ENCODE measurements at regions not wholly inside any gene's neighbourhood (a gene's known extent, or its start where the extent isn't known, plus 50 kb on each side); places are given as distances from the start of the nearest gene placed in this dataset.

GRCh38 chr18:10231220-10231619 lies 223.2 kb upstream of the APCDD1 start (continued):
- TF ChIP-seq ATF3 (IDR thresholded peaks at IDR 0.05), result no peak
- TF ChIP-seq CEBPB (IDR thresholded peaks at IDR 0.05; ENCODE audit: low read depth), result no peak

GRCh38 chr18:10232062-10232461 lies 222.4 kb upstream of the APCDD1 start:
- Histone ChIP-seq H3K79me2 (ENCODE audit: insufficient read depth, low read length) (no peaks in the 10 kb centered on the region), H3K4me2 (ENCODE audit: low read length) (no peak overlapping the region), H2AFZ (ENCODE audit: low read depth, low read length, poor library complexity, severe bottlenecking) (no peak overlapping the region), H3K36me3 (ENCODE audit: control insufficient read depth in 1 of 2, insufficient read depth in 2 of 2, low read length in 2 of 2) (no peaks in the 10 kb centered on the region), H3K9me2 (ENCODE audit: insufficient read depth) (no peaks in the 10 kb centered on the region), H3K4me3 (replicated peaks in 1 of 2; ENCODE audit: low read depth in 1 of 2, low read length in 2 of 2) (no peak overlapping the region), H3K27me3 (ENCODE audit: insufficient read depth, low read length) (no peaks in the 10 kb centered on the region), H3K9ac (ENCODE audit: low read length) (no peak overlapping the region), H3K9me3 (ENCODE audit: control insufficient read depth in 1 of 2, insufficient read depth in 1 of 2, low read depth in 1 of 2, low read length in 2 of 2) (peaks cover 0 to 4% of the 10 kb centered on the region in 2 experiments; a peak in 1 of 4 replicates), H3K4me1 (ENCODE audit: control insufficient read depth in 1 of 2, insufficient read depth in 2 of 2, low read length in 2 of 2) (peaks cover 0 to 6% of the 10 kb centered on the region in 2 experiments; a peak in 2 of 4 replicates), H4K20me1 (ENCODE audit: insufficient read depth) (no peaks in the 10 kb centered on the region), H3K27ac (ENCODE audit: low read depth, low read length) (no peak overlapping the region)
- BruUV-seq (replicated peaks), result no TSS peak
- CTCF ChIA-PET, result no interaction called here
- POLR2A ChIA-PET, result no interaction called here
- ATAC-seq (no peak), DNase-seq (ENCODE audit: low read depth, low spot score) (no peak)
- intact Hi-C loops (cut with micrococcal nuclease), result no loop called here
- RAD21 ChIA-PET (ENCODE audit: low non-redundant PET in 1 of 2, low total read pairs in 2 of 2, uncharacterized antibody in 2 of 2, unreplicated experiment in 2 of 2), result no interaction called here
- TF ChIP-seq YY1 (IDR thresholded peaks at IDR 0.05; ENCODE audit: extremely low read depth, insufficient replicate concordance, low read depth, low read length), result no peak
- no peak for TF ChIP-seq MAX (IDR thresholded peaks at IDR 0.05)
- no peak for TF ChIP-seq ELF1 (IDR thresholded peaks at IDR 0.05; ENCODE audit: borderline replicate concordance, low read depth)

- BruUV-seq (replicated peaks), result no TSS peak
- H3K27me3 ChIP-seq (ENCODE audit: insufficient read depth, low read length), result no peaks in the 10 kb centered on the region
- no peak overlapping the region for H3K4me3 ChIP-seq (replicated peaks in 1 of 2; ENCODE audit: low read depth in 1 of 2, low read length in 2 of 2)
- H3K79me2 ChIP-seq (ENCODE audit: insufficient read depth, low read length), result no peaks in the 10 kb centered on the region
- no peaks in the 10 kb centered on the region for H4K20me1 ChIP-seq (ENCODE audit: insufficient read depth)
- ATAC-seq (no peak), DNase-seq (ENCODE audit: low read depth, low spot score) (no peak)
- ChIA-PET CTCF (no interaction called here), POLR2A (no interaction called here), RAD21 (ENCODE audit: low non-redundant PET in 1 of 2, low total read pairs in 2 of 2, uncharacterized antibody in 2 of 2, unreplicated experiment in 2 of 2) (no interaction called here)
- H3K9me3 ChIP-seq (ENCODE audit: control insufficient read depth in 1 of 2, insufficient read depth in 1 of 2, low read depth in 1 of 2, low read length in 2 of 2), result peaks cover 0 to 4% of the 10 kb centered on the region in 2 experiments; a peak in 1 of 4 replicates
- H3K4me2 ChIP-seq (ENCODE audit: low read length), result no peak overlapping the region
- no peaks in the 10 kb centered on the region for H3K36me3 ChIP-seq (ENCODE audit: control insufficient read depth in 1 of 2, insufficient read depth in 2 of 2, low read length in 2 of 2)
- peaks cover 0 to 6% of the 10 kb centered on the region in 2 experiments; a peak in 2 of 4 replicates for H3K4me1 ChIP-seq (ENCODE audit: control insufficient read depth in 1 of 2, insufficient read depth in 2 of 2, low read length in 2 of 2)
- H3K9ac ChIP-seq (ENCODE audit: low read length), result no peak overlapping the region
- TF ChIP-seq CTCF (IDR thresholded peaks at IDR 0.05 in 2 of 3, conservative IDR thresholded peaks at IDR 0.05 in 1 of 3; ENCODE audit: borderline replicate concordance in 1 of 3, insufficient read depth in 1 of 3, low read depth in 2 of 3, low read length in 2 of 3), result no peak
- no peak for TF ChIP-seq FOSL1 (IDR thresholded peaks at IDR 0.05; ENCODE audit: low read depth)
- no peak for TF ChIP-seq EGR1 (IDR thresholded peaks at IDR 0.05; ENCODE audit: low read depth)
- no peak for TF ChIP-seq TCF7L2 (IDR thresholded peaks at IDR 0.05; ENCODE audit: borderline replicate concordance, extremely low read depth, insufficient read depth, insufficient read length)
- TF ChIP-seq EZH2 (IDR thresholded peaks at IDR 0.05), result no peak
- TF ChIP-seq SIN3A (IDR thresholded peaks at IDR 0.05; ENCODE audit: low read depth), result no peak
- TF ChIP-seq SP1 (IDR thresholded peaks at IDR 0.05; ENCODE audit: low read depth), result no peak
- intact Hi-C loops (cut with micrococcal nuclease), result no loop called here
- no peak overlapping the region for H2AFZ ChIP-seq (ENCODE audit: low read depth, low read length, poor library complexity, severe bottlenecking)
- no peak overlapping the region for H3K27ac ChIP-seq (ENCODE audit: low read depth, low read length)
- no peaks in the 10 kb centered on the region for H3K9me2 ChIP-seq (ENCODE audit: insufficient read depth)
These were observed 221.2 kb upstream of the APCDD1 start for GRCh38 chr18:10233082-10233875.

All from HCT116 (cell line).